Right lobe of liver (tissue), 6 donors: ENCODE measurements at regions not wholly inside any gene's neighbourhood (a gene's known extent, or its start where the extent isn't known, plus 50 kb on each side); places are given as distances from the start of the nearest gene placed in this dataset.

Experiments
- ATAC-seq, 4 donors: fragments of 200-7000 bp; cut with Tn5 transposase; one replicate each; pipeline ENCODE4 v1.9.1; 2020; ENCODE audit warnings: mild to moderate bottlenecking in 4 of 4, moderate library complexity in 4 of 4
- DNase-seq, 3 donors: peaks; one replicate each; pipeline ENCODE4 v3.0.0-alpha.2; 2020
- H3K27ac ChIP-seq, 3 donors: fragments of 200-600 bp; one replicate each; pipeline ENCODE4 v1.8.0; 2022
- H3K27me3 ChIP-seq, 2 donors: fragments of 200-600 bp; one replicate each; pipeline ENCODE4 v1.8.0; 2022
- H3K36me3 ChIP-seq, 4 donors: fragments of 200-600 bp; sonication (generic) in 1 of 4; one replicate each; pipeline versions ENCODE4 v1.5.1 to v1.8.0; 2017 to 2022; ENCODE audit warnings: control low read depth in 1 of 4
- H3K4me1 ChIP-seq, 4 donors: fragments of 200-600 bp; sonication (generic) in 1 of 4; one replicate each; pipeline versions ENCODE4 v1.5.1 to v1.8.0; 2017 to 2022; ENCODE audit warnings: control low read depth in 1 of 4
- H3K4me3 ChIP-seq, 3 donors: fragments of 200-600 bp; one replicate each; pipeline ENCODE4 v1.8.0; 2022
- H3K9me3 ChIP-seq, 4 donors: fragments of 200-600 bp; sonication (generic) in 1 of 4; one replicate each; pipeline versions ENCODE4 v1.5.1 to v1.8.0; 2017 to 2022; ENCODE audit warnings: control low read depth in 1 of 4
- POLR2A ChIP-seq: fragments of 450-650 bp; IDR thresholded peaks from one replicate; pipeline ENCODE4 v1.6.1; 2017; ENCODE audit warnings: antibody characterized with exemption, mild to moderate bottlenecking
- WGBS: methylation state at CpG from one replicate; pipeline ENCODE4 v1.1.6; 2018; ENCODE audit warnings: low coverage, low lambda C conversion rate; ENCODE audit not compliant: insufficient coverage; ENCODE audit errors: missing lambda C conversion rate; 5-methylcytosine and 5-hydroxymethylcytosine counted together
- intact Hi-C, 2 donors: fragments of 100-400 bp; cut with DNase I; formaldehyde crosslinking; loops; one replicate each; pipeline versions ENCODE4 v1.11.2 to v1.14.1; 2022
- TF ChIP-seq, protein P1 (sequence below), 4 donors: fragments of 200-600 bp in 3 of 4; fragments of 450-650 bp in 1 of 4; IDR thresholded peaks; one replicate each; pipeline versions ENCODE4 v1.5.1 to v1.8.0; 2016 to 2022; ENCODE audit warnings: antibody characterized with exemption in 4 of 4, mild to moderate bottlenecking in 2 of 4
- donor health status: DM: no; HTN: yes; CAD: no.
- donor health status: DM: no; HTN: no; CAD: no.
- donor health status: DM: no; HTN: no; CAD: no.
- donor health status: DM: no; HTN: yes; CAD: no.
- donor health status: DM: no; HTN: yes; CAD: no.

DNA sequence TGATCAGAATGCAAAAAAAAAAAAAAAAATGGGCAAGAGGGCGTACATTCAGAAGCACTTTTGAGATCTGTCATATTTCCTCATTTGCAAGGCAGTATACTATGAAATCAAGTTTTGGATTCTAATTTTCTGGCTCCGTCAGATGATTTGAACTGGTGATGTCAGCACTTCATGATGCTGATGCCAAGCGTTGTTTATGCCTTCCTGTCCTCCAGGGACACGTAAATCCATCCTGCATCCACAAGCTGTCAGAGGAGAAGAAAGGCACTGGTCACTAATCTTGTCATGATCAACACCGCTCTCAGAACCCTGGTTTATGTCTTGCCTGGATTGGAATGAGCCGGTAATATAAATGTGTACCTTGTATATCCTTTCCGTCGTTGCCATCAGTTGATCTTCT is 152.1 kb upstream of the EPHA3 start:
- no peaks in the 10 kb centered on the region for H3K4me1 ChIP-seq
- H3K27ac ChIP-seq = no peak overlapping the region
- H3K4me3 ChIP-seq = no peak overlapping the region
- TF ChIP-seq, protein P1, sequence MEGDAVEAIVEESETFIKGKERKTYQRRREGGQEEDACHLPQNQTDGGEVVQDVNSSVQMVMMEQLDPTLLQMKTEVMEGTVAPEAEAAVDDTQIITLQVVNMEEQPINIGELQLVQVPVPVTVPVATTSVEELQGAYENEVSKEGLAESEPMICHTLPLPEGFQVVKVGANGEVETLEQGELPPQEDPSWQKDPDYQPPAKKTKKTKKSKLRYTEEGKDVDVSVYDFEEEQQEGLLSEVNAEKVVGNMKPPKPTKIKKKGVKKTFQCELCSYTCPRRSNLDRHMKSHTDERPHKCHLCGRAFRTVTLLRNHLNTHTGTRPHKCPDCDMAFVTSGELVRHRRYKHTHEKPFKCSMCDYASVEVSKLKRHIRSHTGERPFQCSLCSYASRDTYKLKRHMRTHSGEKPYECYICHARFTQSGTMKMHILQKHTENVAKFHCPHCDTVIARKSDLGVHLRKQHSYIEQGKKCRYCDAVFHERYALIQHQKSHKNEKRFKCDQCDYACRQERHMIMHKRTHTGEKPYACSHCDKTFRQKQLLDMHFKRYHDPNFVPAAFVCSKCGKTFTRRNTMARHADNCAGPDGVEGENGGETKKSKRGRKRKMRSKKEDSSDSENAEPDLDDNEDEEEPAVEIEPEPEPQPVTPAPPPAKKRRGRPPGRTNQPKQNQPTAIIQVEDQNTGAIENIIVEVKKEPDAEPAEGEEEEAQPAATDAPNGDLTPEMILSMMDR (IDR thresholded peaks at IDR 0.05) = no peak
- TF ChIP-seq POLR2A = no peak
- ATAC-seq (no peak), DNase-seq (no peak)
- H3K36me3 ChIP-seq = no peaks in the 10 kb centered on the region
- no peaks in the 10 kb centered on the region for H3K9me3 ChIP-seq
- WGBS = 51% methylated on average over 8 of the region's 8 CpGs
- no peaks in the 10 kb centered on the region for H3K27me3 ChIP-seq
- intact Hi-C loops = no loop called here

DNA sequence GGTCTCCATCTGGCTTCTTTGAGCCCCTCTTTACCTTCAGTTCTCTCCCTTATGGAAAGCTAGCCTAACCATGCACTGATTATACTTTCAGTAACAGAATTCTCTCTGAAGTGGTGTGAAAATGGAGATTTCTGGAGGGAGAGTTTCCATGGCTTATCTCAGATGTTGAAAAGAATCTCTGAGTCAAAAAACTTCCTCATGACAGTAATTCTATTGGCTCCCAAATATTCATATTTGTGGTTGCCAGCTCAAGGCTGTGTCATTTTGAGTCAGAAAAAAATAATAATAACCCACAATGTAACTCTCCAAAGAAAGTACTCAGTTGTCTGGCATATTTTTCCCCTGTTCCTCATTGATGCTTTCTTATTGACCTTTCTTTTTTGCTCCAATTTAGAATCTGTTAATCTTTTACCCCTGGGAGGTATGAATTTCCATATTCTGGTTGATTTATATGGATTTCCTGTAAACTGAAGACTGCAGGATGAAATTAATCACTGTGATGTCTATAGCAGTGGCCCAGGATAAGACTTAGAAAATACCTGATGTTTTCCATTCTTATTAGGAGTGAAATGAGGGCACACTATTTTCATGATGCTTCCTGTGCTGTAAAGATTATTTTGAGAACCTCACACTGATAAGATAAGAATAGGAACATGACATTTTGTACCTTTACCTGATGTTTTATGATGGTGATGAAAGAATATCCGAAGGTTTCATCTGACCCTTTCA is 149.5 kb upstream of the EPHA3 start:
- TF ChIP-seq, protein P1 (IDR thresholded peaks at IDR 0.05) = no peak
- TF ChIP-seq POLR2A = no peak
- WGBS = 21% methylated on average over 1 of the region's 1 CpG
- DNase-seq = no peak
- Histone ChIP-seq H3K36me3 (no peaks in the 10 kb centered on the region), H3K27me3 (no peaks in the 10 kb centered on the region), H3K4me3 (no peak overlapping the region), H3K9me3 (no peaks in the 10 kb centered on the region), H3K4me1 (no peaks in the 10 kb centered on the region), H3K27ac (no peak overlapping the region)
- no peak for ATAC-seq
- intact Hi-C loops = no loop called here

DNA sequence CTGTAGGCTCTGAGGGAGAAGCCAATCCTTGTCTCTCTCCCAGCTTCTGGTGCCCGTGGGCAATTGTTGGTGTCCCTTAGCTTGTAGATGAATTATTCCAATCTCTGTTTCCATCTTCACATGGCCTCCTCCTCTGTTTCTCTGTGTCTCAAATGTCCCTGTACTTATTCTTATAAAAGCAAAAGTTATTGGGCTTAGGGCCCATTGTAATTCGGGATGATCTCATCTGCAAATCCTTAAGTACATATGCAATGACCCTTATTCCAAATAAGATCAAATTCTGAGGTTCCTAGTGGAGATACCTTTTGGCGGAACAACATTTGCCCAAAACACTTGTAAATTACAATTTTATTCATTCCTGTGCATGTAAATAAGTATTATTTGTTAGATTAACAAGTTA is 147.4 kb upstream of the EPHA3 start:
- ATAC-seq = no peak
- WGBS = 45% methylated on average over 3 of the region's 3 CpGs

DNA sequence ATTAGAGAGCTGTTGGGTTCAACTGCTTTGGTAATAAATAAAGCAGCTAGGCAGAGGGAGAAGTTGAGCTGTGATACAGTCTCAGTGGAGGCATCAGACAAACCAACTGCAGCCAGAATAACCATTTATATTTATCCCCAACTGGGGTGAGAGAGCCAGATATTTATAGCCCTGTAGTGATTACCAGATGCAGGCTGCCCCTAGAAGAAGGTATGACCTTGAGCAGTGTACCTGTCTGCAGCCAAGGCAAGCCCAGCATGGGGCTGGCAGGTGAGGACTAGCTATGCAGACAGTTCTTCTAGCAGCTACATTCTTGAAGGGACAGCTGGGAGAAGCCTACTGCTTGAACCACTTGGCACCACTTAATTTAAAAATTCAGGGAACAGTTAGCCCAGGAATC is 144.4 kb upstream of the EPHA3 start:
- Histone ChIP-seq H3K27ac (no peak overlapping the region), H3K4me3 (no peak overlapping the region), H3K36me3 (no peaks in the 10 kb centered on the region), H3K4me1 (no peaks in the 10 kb centered on the region), H3K9me3 (no peaks in the 10 kb centered on the region), H3K27me3 (no peaks in the 10 kb centered on the region)
- intact Hi-C loops = no loop called here
- ATAC-seq (no peak), DNase-seq (no peak)
- no peak for TF ChIP-seq POLR2A
- TF ChIP-seq, protein P1 (IDR thresholded peaks at IDR 0.05) = no peak

More for the DNA sequence above, 147.4 kb upstream of the EPHA3 start:
- Histone ChIP-seq H3K27me3 (no peaks in the 10 kb centered on the region), H3K36me3 (no peaks in the 10 kb centered on the region), H3K9me3 (no peaks in the 10 kb centered on the region), H3K4me3 (no peak overlapping the region), H3K4me1 (no peaks in the 10 kb centered on the region), H3K27ac (no peak overlapping the region)
- no peak for DNase-seq
- TF ChIP-seq POLR2A = no peak
- TF ChIP-seq, protein P1 (IDR thresholded peaks at IDR 0.05) = no peak
- intact Hi-C loops = no loop called here

DNA sequence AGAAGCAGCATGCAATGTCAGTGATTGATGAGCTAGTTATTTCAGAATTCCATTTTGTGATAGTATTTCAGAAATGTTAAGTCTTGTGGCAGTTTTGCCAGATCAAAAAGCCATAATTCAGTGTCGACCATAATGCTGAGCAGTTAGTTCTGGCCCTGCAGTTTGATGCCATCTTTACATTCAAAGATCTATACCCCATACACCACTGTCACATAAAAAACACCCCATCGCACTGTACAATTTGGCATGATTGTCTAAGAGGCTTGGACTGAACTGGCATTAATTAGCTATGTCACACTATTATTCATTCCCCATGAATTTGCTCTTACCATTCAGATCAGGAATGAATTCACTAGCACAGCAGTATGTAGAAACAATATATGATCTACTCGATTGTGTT is 127.7 kb upstream of the EPHA3 start:
- Histone ChIP-seq H3K27ac (no peak overlapping the region), H3K4me3 (no peak overlapping the region), H3K9me3 (no peaks in the 10 kb centered on the region), H3K36me3 (no peaks in the 10 kb centered on the region), H3K4me1 (no peaks in the 10 kb centered on the region), H3K27me3 (no peaks in the 10 kb centered on the region)
- ATAC-seq (no peak), DNase-seq (no peak)
- intact Hi-C loops = no loop called here
- WGBS = 49% methylated on average over 3 of the region's 3 CpGs
- TF ChIP-seq, protein P1 (IDR thresholded peaks at IDR 0.05) = no peak
- no peak for TF ChIP-seq POLR2A
